IMR-90 (cell line): ENCODE measurements at regions not wholly inside any gene's neighbourhood (a gene's known extent, or its start where the extent isn't known, plus 50 kb on each side); places are given as distances from the start of the nearest gene placed in this dataset.

Experiments
- CEBPB ChIP-seq: IDR thresholded peaks from 2 replicates; pipeline ENCODE4 v1.6.1; 2012; ENCODE audit warnings: low read depth, low read length, improper control_type of control experiment
- CTCF ChIP-seq: conservative IDR thresholded peaks from 2 replicates; pipeline ENCODE4 v1.5.1; 2012; ENCODE audit warnings: mild to moderate bottlenecking, low read depth, low read length, improper control_type of control experiment
- MAZ ChIP-seq: IDR thresholded peaks from 2 replicates; pipeline ENCODE4 v1.6.1; 2012; ENCODE audit warnings: low read depth, mild to moderate bottlenecking, low read length, improper control_type of control experiment, moderate library complexity, borderline replicate concordance
- MXI1 ChIP-seq: IDR thresholded peaks from 2 replicates; pipeline ENCODE4 v1.6.1; 2012; ENCODE audit warnings: low read depth, mild to moderate bottlenecking, low read length, moderate library complexity, borderline replicate concordance
- NFE2L2 ChIP-seq: fragments of 150-350 bp; IDR thresholded peaks from 2 replicates; pipeline ENCODE4 v1.6.1; 2016; ENCODE audit warnings: low read depth, mild to moderate bottlenecking, low read length
- RCOR1 ChIP-seq: IDR thresholded peaks from 2 replicates; pipeline ENCODE4 v1.6.1; 2012; ENCODE audit warnings: mild to moderate bottlenecking, low read length, improper control_type of control experiment; ENCODE audit not compliant: insufficient replicate concordance
- RFX5 ChIP-seq: IDR thresholded peaks from 2 replicates; pipeline ENCODE4 v1.8.0; 2012; ENCODE audit warnings: low read depth, mild to moderate bottlenecking, low read length, moderate library complexity
- SMC3 ChIP-seq: fragments of 150-350 bp; IDR thresholded peaks from 2 replicates; pipeline ENCODE4 v1.6.1; 2016; ENCODE audit warnings: low read depth, mild to moderate bottlenecking, antibody characterized with exemption, low read length, moderate library complexity
- TF ChIP-seq, protein P1 (sequence below): fragments of 150-350 bp; IDR thresholded peaks from 2 replicates; pipeline ENCODE4 v1.6.1; 2017; ENCODE audit warnings: mild to moderate bottlenecking, antibody characterized with exemption, low read length, low read depth

DNA sequence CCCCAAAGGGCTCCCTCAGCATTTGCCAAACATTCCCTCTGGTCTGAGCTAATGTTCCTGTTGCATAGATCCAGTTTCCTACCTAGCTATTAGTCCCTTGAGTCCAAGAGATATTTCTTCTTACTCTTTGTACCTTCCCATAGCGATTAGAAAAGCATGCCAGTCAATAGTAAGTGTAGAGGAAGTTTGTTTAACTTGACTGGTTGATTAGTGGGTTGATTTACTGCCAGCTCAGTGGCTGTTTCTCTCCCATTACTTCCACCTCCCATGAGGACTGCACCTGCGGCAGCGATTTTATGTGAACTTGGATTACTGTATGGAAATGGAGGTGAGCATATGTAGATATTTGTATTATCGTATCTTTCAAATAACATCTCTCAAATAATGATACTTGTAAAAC, 1748.4 kb upstream of the CELF4 start:
- no peak for TF ChIP-seq CTCF
- no peak for TF ChIP-seq RCOR1
- no peak for TF ChIP-seq NFE2L2
- TF ChIP-seq SMC3: no peak
- TF ChIP-seq CEBPB: no peak
- TF ChIP-seq, protein P1, sequence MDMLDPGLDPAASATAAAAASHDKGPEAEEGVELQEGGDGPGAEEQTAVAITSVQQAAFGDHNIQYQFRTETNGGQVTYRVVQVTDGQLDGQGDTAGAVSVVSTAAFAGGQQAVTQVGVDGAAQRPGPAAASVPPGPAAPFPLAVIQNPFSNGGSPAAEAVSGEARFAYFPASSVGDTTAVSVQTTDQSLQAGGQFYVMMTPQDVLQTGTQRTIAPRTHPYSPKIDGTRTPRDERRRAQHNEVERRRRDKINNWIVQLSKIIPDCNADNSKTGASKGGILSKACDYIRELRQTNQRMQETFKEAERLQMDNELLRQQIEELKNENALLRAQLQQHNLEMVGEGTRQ: no peak
- TF ChIP-seq MXI1: no peak
- TF ChIP-seq RFX5: no peak
- no peak for TF ChIP-seq MAZ
